ENCODE measurements at regions not wholly inside any gene's neighbourhood (a gene's known extent, or its start where the extent isn't known, plus 50 kb on each side); places are given as distances from the start of the nearest gene placed in this dataset.

GRCh38 chr17:71127416-71127815 is 958.1 kb downstream of the KCNJ2 start:
- TF ChIP-seq CTCF (IDR thresholded peaks at IDR 0.05; ENCODE audit: insufficient read depth, low read length, poor library complexity, severe bottlenecking) (no peak), EZH2phosphoT487 (conservative IDR thresholded peaks at IDR 0.05; ENCODE audit: low read length) (no peak)
- Histone ChIP-seq H3K27ac (ENCODE audit: low read depth, low read length) (no peak overlapping the region), H3K36me3 (ENCODE audit: low read length) (no peaks in the 10 kb centered on the region), H3K4me3 (ENCODE audit: insufficient read depth, low read length, poor library complexity, severe bottlenecking) (no peak overlapping the region), H3K9me2 (replicated peaks; ENCODE audit: insufficient read depth, low read length) (no peaks in the 10 kb centered on the region), H3K9me3 (ENCODE audit: insufficient read depth, low read length) (no peaks in the 10 kb centered on the region), H3F3A (ENCODE audit: insufficient read depth) (no peaks in the 10 kb centered on the region), H3K27me3 (ENCODE audit: low read length) (no peaks in the 10 kb centered on the region), H3K79me2 (ENCODE audit: insufficient read depth, low read length) (no peaks in the 10 kb centered on the region), H3K9ac (ENCODE audit: low read length) (no peak overlapping the region), H2AFZ (ENCODE audit: low read depth, low read length, severe bottlenecking) (no peak overlapping the region), H4K20me1 (ENCODE audit: low read depth, low read length) (no peaks in the 10 kb centered on the region), H3K4me2 (ENCODE audit: low read depth, low read length, poor library complexity, severe bottlenecking) (no peak overlapping the region)

- no peaks in the 10 kb centered on the region for H3K9me3 ChIP-seq (ENCODE audit: insufficient read depth, low read length)
These were observed 973.0 kb downstream of the KCNJ2 start for GRCh38 chr17:71142333-71142732.

GRCh38 chr17:71145486-71145885 is 975.3 kb upstream of the SOX9 start:
- Histone ChIP-seq H3K36me3 (ENCODE audit: low read length) (no peaks in the 10 kb centered on the region), H3K4me2 (ENCODE audit: low read depth, low read length, poor library complexity, severe bottlenecking) (no peak overlapping the region), H3K9me2 (replicated peaks; ENCODE audit: insufficient read depth, low read length) (no peaks in the 10 kb centered on the region), H3K9me3 (ENCODE audit: insufficient read depth, low read length) (no peaks in the 10 kb centered on the region), H3K27me3 (ENCODE audit: low read length) (no peaks in the 10 kb centered on the region), H2AFZ (ENCODE audit: low read depth, low read length, severe bottlenecking) (no peak overlapping the region), H3K4me3 (ENCODE audit: insufficient read depth, low read length, poor library complexity, severe bottlenecking) (no peak overlapping the region), H3K9ac (ENCODE audit: low read length) (no peak overlapping the region), H3F3A (ENCODE audit: insufficient read depth) (no peaks in the 10 kb centered on the region), H3K27ac (ENCODE audit: low read depth, low read length) (no peak overlapping the region), H3K79me2 (ENCODE audit: insufficient read depth, low read length) (no peaks in the 10 kb centered on the region), H4K20me1 (ENCODE audit: low read depth, low read length) (no peaks in the 10 kb centered on the region)
- TF ChIP-seq EZH2phosphoT487 (conservative IDR thresholded peaks at IDR 0.05; ENCODE audit: low read length): no peak
- TF ChIP-seq CTCF (IDR thresholded peaks at IDR 0.05; ENCODE audit: insufficient read depth, low read length, poor library complexity, severe bottlenecking): no peak

More at GRCh38 chr17:71142333-71142732, 973.0 kb downstream of the KCNJ2 start:
- no peaks in the 10 kb centered on the region for H4K20me1 ChIP-seq (ENCODE audit: low read depth, low read length)
- no peaks in the 10 kb centered on the region for H3F3A ChIP-seq (ENCODE audit: insufficient read depth)
- no peaks in the 10 kb centered on the region for H3K36me3 ChIP-seq (ENCODE audit: low read length)
- H3K4me3 ChIP-seq (ENCODE audit: insufficient read depth, low read length, poor library complexity, severe bottlenecking): no peak overlapping the region
- H3K79me2 ChIP-seq (ENCODE audit: insufficient read depth, low read length): no peaks in the 10 kb centered on the region
- no peak overlapping the region for H2AFZ ChIP-seq (ENCODE audit: low read depth, low read length, severe bottlenecking)
- no peak overlapping the region for H3K27ac ChIP-seq (ENCODE audit: low read depth, low read length)
- H3K27me3 ChIP-seq (ENCODE audit: low read length): no peaks in the 10 kb centered on the region
- H3K4me2 ChIP-seq (ENCODE audit: low read depth, low read length, poor library complexity, severe bottlenecking): no peak overlapping the region
- TF ChIP-seq CTCF (IDR thresholded peaks at IDR 0.05; ENCODE audit: insufficient read depth, low read length, poor library complexity, severe bottlenecking) (no peak), EZH2phosphoT487 (conservative IDR thresholded peaks at IDR 0.05; ENCODE audit: low read length) (no peak)
- H3K9me2 ChIP-seq (replicated peaks; ENCODE audit: insufficient read depth, low read length): no peaks in the 10 kb centered on the region
- no peak overlapping the region for H3K9ac ChIP-seq (ENCODE audit: low read length)
